ENCODE measurements at regions not wholly inside any gene's neighbourhood (a gene's known extent, or its start where the extent isn't known, plus 50 kb on each side); places are given as distances from the start of the nearest gene placed in this dataset.

DNA sequence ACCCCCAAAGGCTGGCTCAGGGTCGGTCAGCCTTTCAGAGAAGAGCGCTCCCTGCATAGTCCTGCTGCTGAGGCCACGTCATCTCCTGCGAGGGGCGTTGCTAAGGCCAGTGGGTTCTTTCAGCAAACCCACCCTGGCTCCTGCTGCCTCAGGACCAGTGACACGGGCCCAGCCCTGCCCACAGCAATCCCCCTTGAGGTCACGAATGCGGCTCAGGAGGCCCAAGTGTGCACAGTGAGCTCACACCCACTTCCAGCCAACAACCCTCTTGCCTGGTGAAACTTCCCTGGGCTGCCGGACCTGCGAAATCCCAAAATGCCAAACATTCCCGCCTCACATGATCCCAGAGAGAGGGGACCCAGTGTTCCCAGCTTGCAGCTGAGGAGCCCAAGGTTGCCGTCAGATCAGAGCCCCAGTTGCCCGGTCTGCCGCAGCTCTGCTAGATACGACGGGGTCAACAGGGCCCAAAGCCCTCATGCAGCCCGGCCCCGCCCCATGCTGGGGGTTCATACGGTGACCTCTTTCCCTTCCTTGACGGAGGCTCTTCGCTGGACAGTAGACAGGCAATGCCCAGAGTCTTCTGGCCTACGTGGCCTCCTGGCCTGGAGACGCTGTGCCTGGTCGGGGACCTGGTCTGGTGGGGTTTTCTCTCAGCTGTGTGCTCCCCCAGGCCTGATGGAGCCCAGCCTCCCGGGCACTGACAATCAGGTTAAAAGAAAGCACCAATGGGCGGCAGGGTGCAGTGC, 116.4 kb upstream of the COL5A1 start:
- Histone ChIP-seq H3K4me1 (peaks cover 0 to 14% (median 0%) of the 10 kb centered on the region in 4 donors), H3K4me3 (no peak overlapping the region), H3K36me3 (no peaks in the 10 kb centered on the region), H3K27ac (no peak overlapping the region), H3K9me3 (peaks cover 0 to 16% (median under 1%) of the 10 kb centered on the region in 4 donors), H3K27me3 (no peaks in the 10 kb centered on the region)
- DNase-seq (ENCODE audit: low spot score in 2 of 2): peak in 1 of 2 donors; percentile 11
- TF ChIP-seq POLR2A (IDR thresholded peaks at IDR 0.05): no peak
- no peak for TF ChIP-seq EP300 (IDR thresholded peaks at IDR 0.05)
- TF ChIP-seq, protein P1, sequence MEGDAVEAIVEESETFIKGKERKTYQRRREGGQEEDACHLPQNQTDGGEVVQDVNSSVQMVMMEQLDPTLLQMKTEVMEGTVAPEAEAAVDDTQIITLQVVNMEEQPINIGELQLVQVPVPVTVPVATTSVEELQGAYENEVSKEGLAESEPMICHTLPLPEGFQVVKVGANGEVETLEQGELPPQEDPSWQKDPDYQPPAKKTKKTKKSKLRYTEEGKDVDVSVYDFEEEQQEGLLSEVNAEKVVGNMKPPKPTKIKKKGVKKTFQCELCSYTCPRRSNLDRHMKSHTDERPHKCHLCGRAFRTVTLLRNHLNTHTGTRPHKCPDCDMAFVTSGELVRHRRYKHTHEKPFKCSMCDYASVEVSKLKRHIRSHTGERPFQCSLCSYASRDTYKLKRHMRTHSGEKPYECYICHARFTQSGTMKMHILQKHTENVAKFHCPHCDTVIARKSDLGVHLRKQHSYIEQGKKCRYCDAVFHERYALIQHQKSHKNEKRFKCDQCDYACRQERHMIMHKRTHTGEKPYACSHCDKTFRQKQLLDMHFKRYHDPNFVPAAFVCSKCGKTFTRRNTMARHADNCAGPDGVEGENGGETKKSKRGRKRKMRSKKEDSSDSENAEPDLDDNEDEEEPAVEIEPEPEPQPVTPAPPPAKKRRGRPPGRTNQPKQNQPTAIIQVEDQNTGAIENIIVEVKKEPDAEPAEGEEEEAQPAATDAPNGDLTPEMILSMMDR (IDR thresholded peaks at IDR 0.05): no peak
- WGBS, 2 donors: 96 to 97% methylated on average over 16 to 26 of the region's 26 CpGs

GRCh38 chr9:134525841-134526583, 115.6 kb upstream of the COL5A1 start:
- TF ChIP-seq POLR2A (IDR thresholded peaks at IDR 0.05): no peak
- TF ChIP-seq, protein P1 (IDR thresholded peaks at IDR 0.05): peak in 1 of 5 experiments; percentile 27
- TF ChIP-seq EP300 (IDR thresholded peaks at IDR 0.05): no peak
- Histone ChIP-seq H3K27me3 (no peaks in the 10 kb centered on the region), H3K36me3 (no peaks in the 10 kb centered on the region), H3K4me1 (peaks cover 0 to 14% (median 0%) of the 10 kb centered on the region in 4 donors), H3K27ac (peak overlapping the region in 1 of 4 donors; percentile 15), H3K9me3 (peaks cover 0 to 16% (median 4%) of the 10 kb centered on the region in 4 donors), H3K4me3 (no peak overlapping the region)
- 70 to 77% methylated on average over 24 to 26 of the region's 26 CpGs for WGBS, 2 donors
- DNase-seq (ENCODE audit: low spot score in 2 of 2): peak in 1 of 2 donors; percentile 24

GRCh38 chr9:134526584-134527477, 114.8 kb upstream of the COL5A1 start:
- Histone ChIP-seq H3K4me3 (no peak overlapping the region), H3K4me1 (peaks cover 0 to 14% (median 0%) of the 10 kb centered on the region in 4 donors), H3K36me3 (no peaks in the 10 kb centered on the region), H3K27ac (peak overlapping the region in 1 of 4 donors; percentile 19), H3K27me3 (no peaks in the 10 kb centered on the region), H3K9me3 (peaks cover 0 to 23% (median 5%) of the 10 kb centered on the region in 4 donors)
- peak in 1 of 2 donors; percentile 10 for DNase-seq (ENCODE audit: low spot score in 2 of 2)
- TF ChIP-seq, protein P1 (IDR thresholded peaks at IDR 0.05): no peak
- TF ChIP-seq POLR2A (IDR thresholded peaks at IDR 0.05): no peak
- TF ChIP-seq EP300 (IDR thresholded peaks at IDR 0.05): no peak
- WGBS, 2 donors: 65 to 70% methylated on average over 19 of the region's 19 CpGs

- TF ChIP-seq EP300 (IDR thresholded peaks at IDR 0.05): no peak
- no peak for TF ChIP-seq POLR2A (IDR thresholded peaks at IDR 0.05)
- TF ChIP-seq, protein P1 (IDR thresholded peaks at IDR 0.05): no peak
- peaks cover 0 to 27% (median 5%) of the 10 kb centered on the region in 4 donors for H3K9me3 ChIP-seq
- H3K27ac ChIP-seq: no peak overlapping the region
- H3K36me3 ChIP-seq: no peaks in the 10 kb centered on the region
- H3K27me3 ChIP-seq: peaks cover 0 to 10% of the 10 kb centered on the region in 2 donors
- peaks cover 0 to 34% (median 9%) of the 10 kb centered on the region in 4 donors for H3K4me1 ChIP-seq
- no peak for DNase-seq (ENCODE audit: low spot score in 2 of 2)
- H3K4me3 ChIP-seq: no peak overlapping the region
Observed at GRCh38 chr9:134530724-134531123, 110.9 kb upstream of the COL5A1 start.
